ENCODE measurements at regions not wholly inside any gene's neighbourhood (a gene's known extent, or its start where the extent isn't known, plus 50 kb on each side); places are given as distances from the start of the nearest gene placed in this dataset.

GRCh38 chr3:4119119-4119518 lies 184.1 kb upstream of the SETMAR start:
- Histone ChIP-seq H3K27me3 (ENCODE audit: control insufficient read depth, insufficient read depth, low read length) (no peaks in the 10 kb centered on the region), H3K9me3 (ENCODE audit: control insufficient read depth, insufficient read depth, low read length) (no peaks in the 10 kb centered on the region), H3K4me1 (ENCODE audit: control insufficient read depth, insufficient read depth, low read length) (no peaks in the 10 kb centered on the region), H3K36me3 (ENCODE audit: control insufficient read depth, insufficient read depth, low read length) (no peaks in the 10 kb centered on the region), H3K9ac (ENCODE audit: low read depth, low read length) (no peak overlapping the region), H3K4me3 (ENCODE audit: low read depth, low read length) (no peak overlapping the region)

GRCh38 chr3:4125576-4125975 lies 177.6 kb upstream of the SETMAR start:
- no peaks in the 10 kb centered on the region for H3K9me3 ChIP-seq (ENCODE audit: control insufficient read depth, insufficient read depth, low read length)

GRCh38 chr3:4138150-4138785 lies 164.9 kb upstream of the SETMAR start:
- Histone ChIP-seq H3K9ac (ENCODE audit: low read depth, low read length) (no peak overlapping the region), H3K4me1 (ENCODE audit: control insufficient read depth, insufficient read depth, low read length) (no peaks in the 10 kb centered on the region), H3K9me3 (ENCODE audit: control insufficient read depth, insufficient read depth, low read length) (no peaks in the 10 kb centered on the region)

More at GRCh38 chr3:4125576-4125975, 177.6 kb upstream of the SETMAR start:
- no peak overlapping the region for H3K4me3 ChIP-seq (ENCODE audit: low read depth, low read length)
- no peaks in the 10 kb centered on the region for H3K27me3 ChIP-seq (ENCODE audit: control insufficient read depth, insufficient read depth, low read length)
- no peaks in the 10 kb centered on the region for H3K36me3 ChIP-seq (ENCODE audit: control insufficient read depth, insufficient read depth, low read length)
- no peak overlapping the region for H3K9ac ChIP-seq (ENCODE audit: low read depth, low read length)
- H3K4me1 ChIP-seq (ENCODE audit: control insufficient read depth, insufficient read depth, low read length): no peaks in the 10 kb centered on the region

GRCh38 chr3:4138786-4139431 lies 164.3 kb upstream of the SETMAR start:
- H3K9me3 ChIP-seq (ENCODE audit: control insufficient read depth, insufficient read depth, low read length): no peaks in the 10 kb centered on the region
- H3K36me3 ChIP-seq (ENCODE audit: control insufficient read depth, insufficient read depth, low read length): no peaks in the 10 kb centered on the region
- H3K4me1 ChIP-seq (ENCODE audit: control insufficient read depth, insufficient read depth, low read length): no peaks in the 10 kb centered on the region
- H3K9ac ChIP-seq (ENCODE audit: low read depth, low read length): no peak overlapping the region
- no peak overlapping the region for H3K4me3 ChIP-seq (ENCODE audit: low read depth, low read length)
- H3K27me3 ChIP-seq (ENCODE audit: control insufficient read depth, insufficient read depth, low read length): no peaks in the 10 kb centered on the region

More at GRCh38 chr3:4138150-4138785, 164.9 kb upstream of the SETMAR start:
- Histone ChIP-seq H3K27me3 (ENCODE audit: control insufficient read depth, insufficient read depth, low read length) (no peaks in the 10 kb centered on the region), H3K4me3 (ENCODE audit: low read depth, low read length) (no peak overlapping the region), H3K36me3 (ENCODE audit: control insufficient read depth, insufficient read depth, low read length) (no peaks in the 10 kb centered on the region)

DNA sequence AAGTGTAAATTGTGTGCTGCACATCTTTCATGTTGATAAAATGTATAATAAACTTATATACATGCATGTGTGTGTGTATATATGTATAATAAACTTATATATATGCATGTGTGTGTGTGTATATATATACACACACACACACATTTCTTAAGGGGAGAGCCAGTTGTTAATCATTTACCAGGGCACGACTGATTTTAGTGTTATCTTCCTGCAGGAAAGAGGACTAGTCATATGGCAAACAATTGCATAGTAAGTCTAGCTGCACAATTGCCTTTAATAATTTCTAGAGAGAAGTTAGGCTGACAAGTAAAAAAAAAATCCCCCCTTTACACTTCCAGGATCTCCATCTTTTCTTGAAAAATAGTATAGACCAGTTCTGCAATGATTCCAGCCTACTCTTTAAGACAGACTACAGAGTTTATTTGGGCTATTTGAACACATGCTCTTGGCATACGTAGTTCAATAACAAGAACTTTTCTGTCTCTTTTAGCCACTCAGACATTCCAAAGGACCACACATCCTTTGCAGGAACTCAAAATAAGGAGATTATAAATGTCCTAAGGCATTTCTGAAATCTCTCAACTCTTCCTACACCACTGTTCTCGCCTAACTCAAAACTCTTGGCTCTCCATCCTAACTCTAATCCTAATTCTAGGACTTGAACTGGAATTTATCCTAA lies 163.6 kb upstream of the SETMAR start:
- H3K4me1 ChIP-seq (ENCODE audit: control insufficient read depth, insufficient read depth, low read length): no peaks in the 10 kb centered on the region
- no peaks in the 10 kb centered on the region for H3K27me3 ChIP-seq (ENCODE audit: control insufficient read depth, insufficient read depth, low read length)
- no peak overlapping the region for H3K4me3 ChIP-seq (ENCODE audit: low read depth, low read length)
- H3K36me3 ChIP-seq (ENCODE audit: control insufficient read depth, insufficient read depth, low read length): no peaks in the 10 kb centered on the region
- no peaks in the 10 kb centered on the region for H3K9me3 ChIP-seq (ENCODE audit: control insufficient read depth, insufficient read depth, low read length)
- no peak overlapping the region for H3K9ac ChIP-seq (ENCODE audit: low read depth, low read length)

GRCh38 chr3:4140921-4141320 lies 162.2 kb upstream of the SETMAR start:
- no peak overlapping the region for H3K4me3 ChIP-seq (ENCODE audit: low read depth, low read length)
- H3K9ac ChIP-seq (ENCODE audit: low read depth, low read length): no peak overlapping the region
- H3K4me1 ChIP-seq (ENCODE audit: control insufficient read depth, insufficient read depth, low read length): no peaks in the 10 kb centered on the region
- no peaks in the 10 kb centered on the region for H3K36me3 ChIP-seq (ENCODE audit: control insufficient read depth, insufficient read depth, low read length)
- no peaks in the 10 kb centered on the region for H3K27me3 ChIP-seq (ENCODE audit: control insufficient read depth, insufficient read depth, low read length)
- H3K9me3 ChIP-seq (ENCODE audit: control insufficient read depth, insufficient read depth, low read length): no peaks in the 10 kb centered on the region

DNA sequence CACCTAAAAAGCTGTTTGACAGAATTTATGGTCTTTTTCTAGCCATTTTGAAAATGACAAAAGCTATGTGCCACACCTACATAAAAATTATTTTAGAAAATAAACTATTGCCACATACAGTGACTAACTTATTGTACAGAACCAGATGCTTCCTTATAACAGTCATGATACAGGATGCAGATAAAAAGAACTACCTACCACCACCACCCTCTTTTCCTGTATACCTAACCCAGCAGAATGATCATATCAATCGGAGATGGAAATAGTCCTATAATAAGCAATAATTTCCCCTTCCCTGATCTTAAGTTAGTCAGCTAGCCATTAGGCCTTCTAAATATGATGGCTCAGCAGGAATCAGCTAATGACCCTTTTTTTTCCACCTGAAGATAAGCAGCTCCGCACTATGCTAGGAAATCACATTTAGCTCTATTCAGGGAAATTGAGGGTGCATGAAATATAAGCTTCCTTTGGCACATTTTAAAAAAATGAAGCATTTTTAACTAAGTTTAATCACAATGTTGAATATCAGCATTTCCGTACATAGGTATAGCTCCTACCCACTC lies 155.5 kb upstream of the SETMAR start:
- no peaks in the 10 kb centered on the region for H3K9me3 ChIP-seq (ENCODE audit: control insufficient read depth, insufficient read depth, low read length)
- no peaks in the 10 kb centered on the region for H3K36me3 ChIP-seq (ENCODE audit: control insufficient read depth, insufficient read depth, low read length)
- no peak overlapping the region for H3K9ac ChIP-seq (ENCODE audit: low read depth, low read length)
- no peak overlapping the region for H3K4me3 ChIP-seq (ENCODE audit: low read depth, low read length)
- H3K27me3 ChIP-seq (ENCODE audit: control insufficient read depth, insufficient read depth, low read length): no peaks in the 10 kb centered on the region
- no peaks in the 10 kb centered on the region for H3K4me1 ChIP-seq (ENCODE audit: control insufficient read depth, insufficient read depth, low read length)

DNA sequence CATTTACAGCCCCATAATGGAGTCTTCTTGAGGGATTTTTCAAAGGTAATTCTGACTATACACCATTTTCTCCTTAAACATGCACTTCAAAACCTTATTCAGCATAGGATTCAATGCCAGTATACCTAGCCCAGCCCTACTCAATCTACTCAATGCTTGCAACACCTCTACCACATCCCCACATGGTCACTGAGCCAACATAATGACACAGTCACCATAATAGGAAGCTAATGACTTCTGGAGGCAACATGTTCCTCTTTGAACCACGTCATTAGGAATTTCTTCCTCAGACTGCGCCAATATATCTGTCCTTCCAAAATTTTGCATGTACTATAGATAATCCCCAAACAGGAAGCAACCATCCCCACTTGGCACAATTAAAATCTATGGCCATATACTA lies 153.9 kb upstream of the SETMAR start:
- H3K9me3 ChIP-seq (ENCODE audit: control insufficient read depth, insufficient read depth, low read length): no peaks in the 10 kb centered on the region
- no peaks in the 10 kb centered on the region for H3K27me3 ChIP-seq (ENCODE audit: control insufficient read depth, insufficient read depth, low read length)
- H3K36me3 ChIP-seq (ENCODE audit: control insufficient read depth, insufficient read depth, low read length): no peaks in the 10 kb centered on the region
- no peaks in the 10 kb centered on the region for H3K4me1 ChIP-seq (ENCODE audit: control insufficient read depth, insufficient read depth, low read length)
- H3K4me3 ChIP-seq (ENCODE audit: low read depth, low read length): no peak overlapping the region
- no peak overlapping the region for H3K9ac ChIP-seq (ENCODE audit: low read depth, low read length)

DNA sequence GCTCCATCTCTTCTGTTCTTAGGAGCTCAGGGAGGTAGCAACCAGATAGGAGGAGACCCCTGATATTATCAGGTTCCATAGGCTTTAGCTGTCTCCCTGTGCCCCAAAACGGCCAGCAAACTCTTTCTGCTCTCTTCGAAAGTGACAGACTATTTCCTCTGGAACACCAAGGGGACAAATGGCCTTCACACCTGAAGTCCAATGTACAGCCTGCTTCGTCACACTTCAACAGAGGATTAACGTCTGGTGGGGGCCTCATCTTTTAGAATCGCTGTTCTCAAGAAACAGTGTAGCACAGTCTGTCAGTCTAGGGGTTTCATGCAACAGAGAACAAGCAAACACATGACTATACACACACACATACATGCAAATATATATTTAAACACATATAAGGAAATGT lies 152.4 kb upstream of the SETMAR start:
- Histone ChIP-seq H3K27me3 (ENCODE audit: control insufficient read depth, insufficient read depth, low read length) (no peaks in the 10 kb centered on the region), H3K4me1 (ENCODE audit: control insufficient read depth, insufficient read depth, low read length) (no peaks in the 10 kb centered on the region), H3K9ac (ENCODE audit: low read depth, low read length) (no peak overlapping the region)

DNA sequence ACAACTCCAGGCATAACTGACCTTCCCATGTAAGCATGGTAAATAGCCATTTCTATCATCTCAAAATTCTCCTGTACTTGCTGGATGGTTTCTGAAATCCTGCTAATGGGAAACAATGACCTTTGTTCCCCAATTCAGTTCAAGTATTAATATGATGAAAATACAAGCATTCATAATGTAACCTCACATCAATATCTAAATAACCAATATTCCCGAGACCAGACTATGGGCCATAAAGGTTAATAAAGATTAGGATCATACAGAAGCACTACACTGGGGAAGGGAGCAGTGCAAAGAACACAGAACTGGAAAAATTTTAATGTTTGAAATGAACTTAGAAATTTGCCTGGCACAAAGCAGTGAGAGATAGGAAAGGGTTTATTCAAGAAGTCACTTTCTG lies 151.3 kb upstream of the SETMAR start:
- Histone ChIP-seq H3K27me3 (ENCODE audit: control insufficient read depth, insufficient read depth, low read length) (no peaks in the 10 kb centered on the region), H3K36me3 (ENCODE audit: control insufficient read depth, insufficient read depth, low read length) (no peaks in the 10 kb centered on the region), H3K4me1 (ENCODE audit: control insufficient read depth, insufficient read depth, low read length) (no peaks in the 10 kb centered on the region), H3K9ac (ENCODE audit: low read depth, low read length) (no peak overlapping the region), H3K4me3 (ENCODE audit: low read depth, low read length) (no peak overlapping the region), H3K9me3 (ENCODE audit: control insufficient read depth, insufficient read depth, low read length) (no peaks in the 10 kb centered on the region)

More for the DNA sequence above, 152.4 kb upstream of the SETMAR start:
- Histone ChIP-seq H3K9me3 (ENCODE audit: control insufficient read depth, insufficient read depth, low read length) (no peaks in the 10 kb centered on the region), H3K36me3 (ENCODE audit: control insufficient read depth, insufficient read depth, low read length) (no peaks in the 10 kb centered on the region), H3K4me3 (ENCODE audit: low read depth, low read length) (no peak overlapping the region)

- H3K4me1 ChIP-seq (ENCODE audit: control insufficient read depth, insufficient read depth, low read length): no peaks in the 10 kb centered on the region
- H3K4me3 ChIP-seq (ENCODE audit: low read depth, low read length): no peak overlapping the region
- no peaks in the 10 kb centered on the region for H3K9me3 ChIP-seq (ENCODE audit: control insufficient read depth, insufficient read depth, low read length)
- no peaks in the 10 kb centered on the region for H3K27me3 ChIP-seq (ENCODE audit: control insufficient read depth, insufficient read depth, low read length)
- no peak overlapping the region for H3K9ac ChIP-seq (ENCODE audit: low read depth, low read length)
- H3K36me3 ChIP-seq (ENCODE audit: control insufficient read depth, insufficient read depth, low read length): no peaks in the 10 kb centered on the region
These were observed 149.4 kb upstream of the SETMAR start for GRCh38 chr3:4153771-4154170.

DNA sequence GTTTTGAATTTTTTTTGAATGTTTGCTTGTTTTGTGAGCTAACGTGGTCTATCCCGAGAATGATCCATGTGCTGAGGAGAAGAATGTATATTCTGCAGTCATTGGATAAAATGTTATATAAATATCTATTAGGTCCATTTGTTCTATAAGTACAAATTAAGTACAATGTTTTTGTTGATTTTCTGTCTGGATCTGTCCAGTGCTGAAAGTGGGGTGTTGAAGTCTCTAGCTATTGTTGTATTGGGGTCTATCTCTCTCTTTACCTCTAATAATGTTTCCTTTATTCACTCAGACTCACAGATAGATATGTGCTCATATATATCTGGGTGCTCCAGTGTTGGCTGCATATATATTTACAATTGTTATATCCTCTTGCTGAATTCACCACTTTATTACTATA lies 144.8 kb upstream of the SETMAR start:
- Histone ChIP-seq H3K9ac (ENCODE audit: low read depth, low read length) (no peak overlapping the region), H3K4me1 (ENCODE audit: control insufficient read depth, insufficient read depth, low read length) (no peaks in the 10 kb centered on the region), H3K27me3 (ENCODE audit: control insufficient read depth, insufficient read depth, low read length) (no peaks in the 10 kb centered on the region), H3K36me3 (ENCODE audit: control insufficient read depth, insufficient read depth, low read length) (no peaks in the 10 kb centered on the region), H3K4me3 (ENCODE audit: low read depth, low read length) (no peak overlapping the region), H3K9me3 (ENCODE audit: control insufficient read depth, insufficient read depth, low read length) (no peaks in the 10 kb centered on the region)

Measured in iPS-15b (cell line).